ENCODE measurements at regions not wholly inside any gene's neighbourhood (a gene's known extent, or its start where the extent isn't known, plus 50 kb on each side); places are given as distances from the start of the nearest gene placed in this dataset.
"Not testable (repeated sequence)": the region's sequence is repeated elsewhere in the genome, so short reads cannot be mapped to it uniquely, and the experiment has no call there.

GRCh38 chr1:166416831-166417230 lies 250.0 kb upstream of the FAM78B start:
- TF ChIP-seq POLR2A (IDR thresholded peaks at IDR 0.05; ENCODE audit: low read length); GATA1 (IDR thresholded peaks at IDR 0.05; ENCODE audit: low read depth, low read length): not testable (repeated sequence)
